ENCODE measurements at regions not wholly inside any gene's neighbourhood (a gene's known extent, or its start where the extent isn't known, plus 50 kb on each side); places are given as distances from the start of the nearest gene placed in this dataset.
A peak's percentile ranks its signal among the peaks of the same experiment; 100 is the strongest.
"Not testable (repeated sequence)": the region's sequence is repeated elsewhere in the genome, so short reads cannot be mapped to it uniquely, and the experiment has no call there.

DNA sequence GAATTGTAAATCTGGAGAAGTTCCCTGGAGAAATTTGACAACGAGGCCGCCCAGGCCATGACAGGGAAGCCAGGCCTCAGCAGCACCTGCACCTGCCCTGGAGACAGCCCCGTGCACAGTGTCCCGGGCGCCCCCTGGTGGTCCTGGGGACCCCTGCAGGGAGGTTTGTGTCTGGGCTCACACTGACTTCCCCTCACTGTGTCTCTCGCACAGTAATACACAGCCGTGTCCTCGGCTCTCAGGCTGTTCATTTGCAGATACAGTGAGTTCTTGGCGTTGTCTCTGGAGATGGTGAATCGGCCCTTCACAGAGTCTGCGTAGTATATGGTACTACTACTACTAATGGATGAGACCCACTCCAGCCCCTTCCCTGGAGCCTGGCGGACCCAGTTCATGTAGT is 1201.6 kb downstream of the TMEM121 start:
- H3K4me3 ChIP-seq; H3K27ac ChIP-seq; H3K4me1 ChIP-seq; intact Hi-C loops (cut with DNase I); ATAC-seq; H3K36me3 ChIP-seq; H3K9me3 ChIP-seq; H3K27me3 ChIP-seq (ENCODE audit: low read depth); DNase-seq: not testable (repeated sequence)

DNA sequence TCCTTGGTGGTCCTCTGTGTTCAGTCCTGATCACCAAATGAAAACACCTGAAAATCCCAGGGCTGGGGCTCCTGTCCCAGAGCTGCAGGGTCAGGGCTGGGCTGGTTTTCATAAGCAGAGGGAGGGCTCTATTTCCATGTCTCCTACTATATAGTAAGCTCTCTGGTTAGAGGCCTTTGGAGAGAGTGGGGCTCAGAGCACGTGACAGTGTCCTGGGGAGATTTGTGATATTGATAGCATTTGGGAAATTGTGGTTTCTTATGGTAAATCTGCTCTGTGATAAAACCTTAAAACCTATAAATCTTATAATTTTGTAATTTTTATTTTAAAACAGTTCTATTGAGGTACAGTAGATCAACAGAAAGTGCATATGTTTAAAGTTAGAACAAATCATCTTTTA is 1202.2 kb downstream of the TMEM121 start:
- intact Hi-C loops (cut with DNase I), result no loop called here
- DNase-seq (no peak), ATAC-seq (no peak)
- H3K4me1 ChIP-seq, result no peaks in the 10 kb centered on the region
- H3K36me3 ChIP-seq, result no peaks in the 10 kb centered on the region
- H3K9me3 ChIP-seq, result no peaks in the 10 kb centered on the region
- TF ChIP-seq, protein P1, sequence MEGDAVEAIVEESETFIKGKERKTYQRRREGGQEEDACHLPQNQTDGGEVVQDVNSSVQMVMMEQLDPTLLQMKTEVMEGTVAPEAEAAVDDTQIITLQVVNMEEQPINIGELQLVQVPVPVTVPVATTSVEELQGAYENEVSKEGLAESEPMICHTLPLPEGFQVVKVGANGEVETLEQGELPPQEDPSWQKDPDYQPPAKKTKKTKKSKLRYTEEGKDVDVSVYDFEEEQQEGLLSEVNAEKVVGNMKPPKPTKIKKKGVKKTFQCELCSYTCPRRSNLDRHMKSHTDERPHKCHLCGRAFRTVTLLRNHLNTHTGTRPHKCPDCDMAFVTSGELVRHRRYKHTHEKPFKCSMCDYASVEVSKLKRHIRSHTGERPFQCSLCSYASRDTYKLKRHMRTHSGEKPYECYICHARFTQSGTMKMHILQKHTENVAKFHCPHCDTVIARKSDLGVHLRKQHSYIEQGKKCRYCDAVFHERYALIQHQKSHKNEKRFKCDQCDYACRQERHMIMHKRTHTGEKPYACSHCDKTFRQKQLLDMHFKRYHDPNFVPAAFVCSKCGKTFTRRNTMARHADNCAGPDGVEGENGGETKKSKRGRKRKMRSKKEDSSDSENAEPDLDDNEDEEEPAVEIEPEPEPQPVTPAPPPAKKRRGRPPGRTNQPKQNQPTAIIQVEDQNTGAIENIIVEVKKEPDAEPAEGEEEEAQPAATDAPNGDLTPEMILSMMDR (IDR thresholded peaks at IDR 0.05), result no peak
- H3K27ac ChIP-seq, result no peak overlapping the region
- H3K27me3 ChIP-seq (ENCODE audit: low read depth), result no peaks in the 10 kb centered on the region
- H3K4me3 ChIP-seq, result no peak overlapping the region

DNA sequence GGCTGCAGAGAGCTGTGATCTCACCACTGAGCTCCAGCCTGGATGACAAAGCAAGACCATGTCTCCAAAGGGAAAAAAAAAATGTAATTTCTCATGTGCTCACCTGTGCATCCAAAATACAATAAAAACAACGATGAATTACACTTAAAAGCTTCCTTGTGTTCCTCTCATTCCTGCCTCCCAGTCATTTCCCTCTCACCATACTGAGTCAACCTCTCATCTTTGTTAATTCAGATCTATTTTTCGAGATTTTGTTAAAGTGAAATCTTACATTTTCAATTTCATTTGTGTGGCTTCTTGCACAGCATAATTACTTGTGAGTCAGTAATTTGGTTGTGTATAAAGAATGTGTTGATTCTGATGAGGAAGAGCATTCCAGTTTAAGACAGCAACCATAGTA is 1203.2 kb downstream of the TMEM121 start:
- TF ChIP-seq, protein P1 (IDR thresholded peaks at IDR 0.05), result no peak
- H3K9me3 ChIP-seq, result no peaks in the 10 kb centered on the region
- no peak overlapping the region for H3K4me3 ChIP-seq
- no peaks in the 10 kb centered on the region for H3K27me3 ChIP-seq (ENCODE audit: low read depth)
- no peaks in the 10 kb centered on the region for H3K4me1 ChIP-seq
- H3K27ac ChIP-seq, result no peak overlapping the region
- ATAC-seq (no peak), DNase-seq (no peak)
- no peaks in the 10 kb centered on the region for H3K36me3 ChIP-seq
- intact Hi-C loops (cut with DNase I), result no loop called here

DNA sequence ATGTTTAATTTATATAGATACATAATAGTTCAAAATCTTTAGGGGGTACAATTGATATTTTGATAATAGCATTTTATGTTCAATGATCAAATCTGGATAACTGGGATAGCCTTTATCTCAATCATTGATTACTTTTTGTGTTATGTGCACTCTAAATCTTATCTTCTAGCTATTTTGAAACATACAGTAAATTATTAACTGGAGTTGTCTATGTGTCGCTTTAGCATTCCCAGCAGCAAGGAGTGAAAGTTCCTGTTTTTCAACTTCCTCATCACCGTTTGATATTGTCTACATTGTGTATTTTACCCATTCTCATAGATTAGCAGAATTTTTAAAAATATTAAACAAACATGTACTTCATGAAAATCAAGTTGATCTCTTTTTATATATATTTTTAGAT is 1207.4 kb downstream of the TMEM121 start:
- no peaks in the 10 kb centered on the region for H3K4me1 ChIP-seq
- no peak for ATAC-seq
- no peaks in the 10 kb centered on the region for H3K36me3 ChIP-seq
- TF ChIP-seq, protein P1 (IDR thresholded peaks at IDR 0.05), result no peak
- H3K27me3 ChIP-seq (ENCODE audit: low read depth), result no peaks in the 10 kb centered on the region
- intact Hi-C loops (cut with DNase I), result no loop called here
- DNase-seq, result no peak
- H3K27ac ChIP-seq, result no peak overlapping the region
- no peak overlapping the region for H3K4me3 ChIP-seq
- no peaks in the 10 kb centered on the region for H3K9me3 ChIP-seq

DNA sequence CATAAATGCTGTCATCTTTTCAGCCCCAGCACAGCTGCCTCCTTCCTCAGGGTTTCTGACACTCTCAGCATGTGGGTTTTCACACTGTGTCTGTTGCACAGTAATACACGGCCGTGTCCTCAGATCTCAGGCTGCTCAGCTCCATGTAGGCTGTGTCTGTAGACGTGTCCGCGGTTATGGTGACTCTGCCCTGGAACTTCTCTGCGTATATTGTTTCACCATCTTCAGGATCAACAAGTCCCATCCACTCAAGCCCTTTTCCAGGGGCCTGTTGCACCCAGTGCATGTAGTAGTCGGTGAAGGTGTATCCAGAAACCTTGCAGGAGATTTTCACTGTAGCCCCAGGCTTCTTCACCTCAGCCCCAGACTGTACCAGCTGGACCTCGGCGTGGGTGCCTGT is 1210.6 kb downstream of the TMEM121 start:
- H3K4me3 ChIP-seq, result no peak overlapping the region
- H3K27ac ChIP-seq, result no peak overlapping the region
- no peaks in the 10 kb centered on the region for H3K27me3 ChIP-seq (ENCODE audit: low read depth)
- no peaks in the 10 kb centered on the region for H3K9me3 ChIP-seq
- TF ChIP-seq, protein P1 (IDR thresholded peaks at IDR 0.05), result no peak
- no peaks in the 10 kb centered on the region for H3K4me1 ChIP-seq
- H3K36me3 ChIP-seq, result no peaks in the 10 kb centered on the region
- DNase-seq (no peak), ATAC-seq (no peak)
- intact Hi-C loops (cut with DNase I), result no loop called here

DNA sequence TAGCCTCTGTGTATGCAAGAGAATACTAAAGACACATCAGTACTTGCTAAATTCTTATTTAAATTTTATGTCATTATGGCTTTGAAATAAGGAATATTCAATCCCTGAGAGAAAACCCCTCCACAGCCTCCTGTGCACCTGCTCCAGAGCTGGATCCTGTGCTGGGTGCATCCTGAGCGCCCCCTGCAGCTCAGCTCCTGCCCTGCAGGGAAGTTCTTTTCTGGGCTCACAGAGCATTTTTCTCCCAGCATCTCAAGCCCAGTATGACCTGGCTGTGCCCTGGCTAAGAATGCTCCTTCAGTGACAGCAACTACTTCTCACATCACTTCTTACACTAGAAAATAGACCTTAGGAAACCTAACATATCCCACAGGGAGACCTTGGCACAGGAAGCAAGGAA is 1211.7 kb downstream of the TMEM121 start:
- TF ChIP-seq, protein P1 (IDR thresholded peaks at IDR 0.05), result no peak
- H3K27ac ChIP-seq, result no peak overlapping the region
- DNase-seq, result no peak
- no peak for ATAC-seq
- no peaks in the 10 kb centered on the region for H3K36me3 ChIP-seq
- no peaks in the 10 kb centered on the region for H3K27me3 ChIP-seq (ENCODE audit: low read depth)
- H3K9me3 ChIP-seq, result no peaks in the 10 kb centered on the region
- H3K4me1 ChIP-seq, result no peaks in the 10 kb centered on the region
- H3K4me3 ChIP-seq, result no peak overlapping the region
- intact Hi-C loops (cut with DNase I), result no loop called here

DNA sequence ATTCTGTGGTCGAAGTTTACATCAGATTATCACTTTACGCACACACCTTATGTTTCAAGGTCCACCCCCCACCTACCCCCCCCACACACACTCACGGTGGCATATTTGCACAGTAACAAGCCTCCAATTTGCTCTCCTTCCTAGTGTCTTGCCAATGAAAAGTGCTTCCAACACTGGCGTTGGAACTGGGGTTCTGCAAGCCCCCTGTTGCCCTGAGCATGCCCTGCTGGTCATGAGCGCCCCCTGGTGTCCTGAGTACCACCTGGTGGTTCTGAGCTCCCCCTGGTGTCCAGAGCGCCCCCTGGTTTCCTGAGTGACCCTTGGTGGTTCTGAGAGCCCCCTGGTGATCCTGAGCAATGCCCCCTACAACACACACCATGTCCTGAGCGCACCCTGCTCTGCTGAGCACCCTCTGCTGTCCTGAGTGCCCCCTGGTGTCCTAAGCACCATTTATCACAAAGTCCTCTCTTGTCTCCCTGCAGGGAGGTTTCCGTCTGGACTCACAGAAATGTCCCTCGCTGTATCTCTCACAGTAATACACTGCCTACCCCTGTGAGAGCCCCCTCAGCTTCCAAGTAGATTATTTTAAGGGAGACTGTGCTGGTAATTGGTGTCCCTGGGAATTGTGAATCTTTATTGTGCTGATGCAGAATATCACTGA is 1212.3 kb downstream of the TMEM121 start:
- intact Hi-C loops (cut with DNase I); ATAC-seq; H3K27me3 ChIP-seq (ENCODE audit: low read depth); H3K4me3 ChIP-seq; DNase-seq; H3K4me1 ChIP-seq; H3K36me3 ChIP-seq; H3K9me3 ChIP-seq; H3K27ac ChIP-seq: not testable (repeated sequence)

DNA sequence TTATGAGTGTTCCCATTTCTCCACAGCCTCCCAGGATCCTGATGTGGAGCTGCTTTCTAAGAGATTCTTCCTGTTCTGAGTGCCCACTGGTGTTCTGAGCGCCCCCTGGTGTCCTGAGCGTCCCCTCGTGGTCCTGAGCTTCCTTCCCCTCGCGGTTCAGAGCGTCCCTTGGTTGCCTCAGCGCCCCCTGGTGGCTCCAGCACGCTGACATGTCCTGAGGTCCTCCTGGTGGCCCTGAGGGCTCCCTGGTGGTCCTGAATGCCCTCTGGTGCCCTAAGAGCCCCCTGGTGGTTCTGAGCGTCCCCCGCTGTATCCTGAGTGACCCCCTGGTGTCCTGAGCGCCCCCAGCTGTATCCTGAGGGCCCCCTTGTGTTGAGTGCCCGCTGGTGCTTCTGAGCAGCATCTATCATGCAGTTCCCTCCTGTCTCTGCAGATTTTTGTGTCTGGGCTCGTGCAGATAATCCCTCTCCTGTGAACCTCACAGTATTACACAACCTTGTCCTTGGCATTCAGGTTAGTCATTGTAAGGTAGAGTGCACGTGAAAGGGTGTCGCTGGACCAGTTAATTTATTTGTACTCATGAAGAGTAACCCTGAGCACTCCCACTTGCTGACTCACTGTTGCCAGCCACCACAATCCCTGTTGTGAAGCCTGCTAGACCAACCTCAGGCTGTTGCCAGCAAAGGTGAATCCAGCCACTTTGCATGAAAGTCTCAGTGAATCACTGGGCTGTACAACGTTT is 1214.9 kb downstream of the TMEM121 start:
- ATAC-seq (peak in 1 of 2 donors; percentile 61), DNase-seq (peak; percentile 39)
- H3K4me1 ChIP-seq; H3K9me3 ChIP-seq; H3K36me3 ChIP-seq; H3K4me3 ChIP-seq; H3K27me3 ChIP-seq (ENCODE audit: low read depth); H3K27ac ChIP-seq; intact Hi-C loops (cut with DNase I): not testable (repeated sequence)

Measured in lower lobe of right lung (tissue), 2 donors.